KMS-11 (cell line): ENCODE measurements at regions not wholly inside any gene's neighbourhood (a gene's known extent, or its start where the extent isn't known, plus 50 kb on each side); places are given as distances from the start of the nearest gene placed in this dataset.
A peak's percentile ranks its signal among the peaks of the same experiment; 100 is the strongest.

Experiments
- H2AFZ ChIP-seq: fragments of 200-600 bp; sonication (generic); 2 replicates; pipeline ENCODE4 v1.6.1; 2016; ENCODE audit warnings: antibody characterized with exemption, mixed run types, low read depth
- H3K27ac ChIP-seq: fragments of 200-600 bp; sonication (generic); 2 replicates; pipeline ENCODE4 v1.6.1; 2016; ENCODE audit warnings: mild to moderate bottlenecking, mixed run types
- H3K27me3 ChIP-seq: fragments of 200-600 bp; sonication (generic); 2 replicates; pipeline ENCODE4 v1.6.1; 2017; ENCODE audit warnings: mild to moderate bottlenecking, low read depth, mixed run types, moderate library complexity; ENCODE audit not compliant: insufficient read depth
- H3K36me3 ChIP-seq: fragments of 200-600 bp; sonication (generic); 2 replicates; pipeline ENCODE4 v1.6.1; 2017; ENCODE audit warnings: mild to moderate bottlenecking, mixed run types; ENCODE audit not compliant: insufficient read depth
- H3K4me1 ChIP-seq: fragments of 200-600 bp; sonication (generic); 2 replicates; pipeline ENCODE4 v1.6.1; 2016; ENCODE audit warnings: mild to moderate bottlenecking, low read depth, mixed run types; ENCODE audit not compliant: poor library complexity, severe bottlenecking
- H3K4me2 ChIP-seq: fragments of 200-600 bp; sonication (generic); 2 replicates; pipeline ENCODE4 v1.7.0; 2016; ENCODE audit warnings: mild to moderate bottlenecking, mixed run types
- H3K4me3 ChIP-seq: fragments of 200-600 bp; sonication (generic); IDR thresholded peaks from 2 replicates; pipeline ENCODE4 v1.6.1; 2017; ENCODE audit warnings: low read depth, low read length, mixed read lengths; ENCODE audit not compliant: insufficient read depth
- H3K79me2 ChIP-seq: fragments of 200-600 bp; sonication (generic); 2 replicates; pipeline ENCODE4 v1.6.1; 2016; ENCODE audit warnings: low read depth, mixed run types; ENCODE audit not compliant: insufficient read depth
- H3K9ac ChIP-seq: fragments of 200-600 bp; sonication (generic); 2 replicates; pipeline ENCODE4 v1.6.1; 2016; ENCODE audit warnings: mild to moderate bottlenecking, mixed run types
- H4K20me1 ChIP-seq: fragments of 200-600 bp; sonication (generic); 2 replicates; pipeline ENCODE4 v1.6.1; 2016; ENCODE audit warnings: mild to moderate bottlenecking, mixed run types; ENCODE audit not compliant: insufficient read depth
- CTCF ChIP-seq: fragments of 200-600 bp; sonication (generic); conservative IDR thresholded peaks from 2 replicates; pipeline ENCODE4 v1.6.1; 2017; ENCODE audit warnings: low read depth, mild to moderate bottlenecking, antibody characterized with exemption, low read length, moderate library complexity, mixed read lengths

GRCh38 chr10:2933519-2933918, 133.8 kb upstream of the PFKP start:
- Histone ChIP-seq H4K20me1 (no peaks in the 10 kb centered on the region), H3K4me1 (peaks cover 7% of the 10 kb centered on the region), H3K4me2 (no peak overlapping the region), H3K9ac (no peak overlapping the region), H3K4me3 (no peak overlapping the region), H3K27ac (no peak overlapping the region), H3K36me3 (no peaks in the 10 kb centered on the region), H2AFZ (no peak overlapping the region), H3K27me3 (no peaks in the 10 kb centered on the region), H3K79me2 (no peaks in the 10 kb centered on the region)
- TF ChIP-seq CTCF = no peak

GRCh38 chr10:2933071-2933470, 134.3 kb upstream of the PFKP start:
- Histone ChIP-seq H3K27ac (no peak overlapping the region), H2AFZ (no peak overlapping the region), H3K36me3 (no peaks in the 10 kb centered on the region)

GRCh38 chr10:2929480-2930258, 137.7 kb upstream of the PFKP start:
- no peaks in the 10 kb centered on the region for H3K36me3 ChIP-seq
- no peak overlapping the region for H3K27ac ChIP-seq
- no peak overlapping the region for H3K9ac ChIP-seq
- no peaks in the 10 kb centered on the region for H3K79me2 ChIP-seq
- H3K27me3 ChIP-seq = no peaks in the 10 kb centered on the region
- no peak for TF ChIP-seq CTCF
- H2AFZ ChIP-seq = no peak overlapping the region
- H3K4me2 ChIP-seq = no peak overlapping the region
- no peaks in the 10 kb centered on the region for H4K20me1 ChIP-seq
- H3K4me1 ChIP-seq = peaks cover 13% of the 10 kb centered on the region
- no peak overlapping the region for H3K4me3 ChIP-seq

More at GRCh38 chr10:2933071-2933470, 134.3 kb upstream of the PFKP start:
- Histone ChIP-seq H3K27me3 (no peaks in the 10 kb centered on the region), H3K4me2 (no peak overlapping the region), H3K4me3 (no peak overlapping the region), H3K4me1 (peaks cover 10% of the 10 kb centered on the region), H3K79me2 (no peaks in the 10 kb centered on the region), H4K20me1 (no peaks in the 10 kb centered on the region), H3K9ac (no peak overlapping the region)
- no peak for TF ChIP-seq CTCF

- TF ChIP-seq CTCF = peak; percentile 98
- no peaks in the 10 kb centered on the region for H4K20me1 ChIP-seq
- no peak overlapping the region for H3K9ac ChIP-seq
- no peak overlapping the region for H2AFZ ChIP-seq
- H3K27me3 ChIP-seq = no peaks in the 10 kb centered on the region
- H3K27ac ChIP-seq = no peak overlapping the region
- no peaks in the 10 kb centered on the region for H3K79me2 ChIP-seq
- H3K4me1 ChIP-seq = peaks cover 9% of the 10 kb centered on the region
- peak overlapping the region; percentile 15 for H3K4me2 ChIP-seq
- H3K36me3 ChIP-seq = no peaks in the 10 kb centered on the region
- H3K4me3 ChIP-seq = no peak overlapping the region
Observed at GRCh38 chr10:2927958-2928840, 139.1 kb upstream of the PFKP start.
